HL-60 (cell line): ENCODE measurements at regions not wholly inside any gene's neighbourhood (a gene's known extent, or its start where the extent isn't known, plus 50 kb on each side); places are given as distances from the start of the nearest gene placed in this dataset.

Experiments
- DNase-seq, 2 experiments: peaks; one replicate each; pipeline ENCODE4 v3.0.0-alpha.2; 2010 to 2020; ENCODE audit warnings: low read depth in 1 of 2, low spot score in 1 of 2
- H3K27ac ChIP-seq: fragments of 250-450 bp; sonication (Bioruptor Pico); replicated peaks from 2 replicates; pipeline ENCODE4 v1.5.1; 2020; ENCODE audit warnings: mild to moderate bottlenecking, moderate library complexity
- H3K27me3 ChIP-seq: fragments of 250-450 bp; sonication (Bioruptor Pico); 2 replicates; pipeline ENCODE4 v1.5.1; 2021; ENCODE audit warnings: mild to moderate bottlenecking, moderate library complexity; ENCODE audit not compliant: insufficient read depth, poor library complexity, severe bottlenecking
- H3K4me3 ChIP-seq: replicated peaks from 2 replicates; pipeline ENCODE4 v1.5.1; 2011; ENCODE audit warnings: mild to moderate bottlenecking, control low read depth, low read length; ENCODE audit not compliant: insufficient read depth
- CTCF ChIP-seq: IDR thresholded peaks from one replicate; pipeline ENCODE4 v1.5.1; 2011; ENCODE audit warnings: low read length, control low read depth, inconsistent platforms; ENCODE audit not compliant: insufficient read depth
- GABPA ChIP-seq: IDR thresholded peaks from 2 replicates; pipeline ENCODE4 v1.6.1; 2012; ENCODE audit warnings: low read depth
- POLR2AphosphoS5 ChIP-seq: IDR thresholded peaks from 2 replicates; pipeline ENCODE4 v1.6.1; 2012; ENCODE audit warnings: low read depth
- SPI1 ChIP-seq: IDR thresholded peaks from 2 replicates; pipeline ENCODE4 v1.6.1; 2012; ENCODE audit warnings: low read depth, mild to moderate bottlenecking, borderline replicate concordance
- TF ChIP-seq, protein P1 (sequence below): IDR thresholded peaks from 2 replicates; pipeline ENCODE4 v1.6.1; 2012; ENCODE audit warnings: low read depth; ENCODE audit not compliant: insufficient replicate concordance

- H3K4me3 ChIP-seq: no peak overlapping the region
- H3K27ac ChIP-seq: no peak overlapping the region
- no peaks in the 10 kb centered on the region for H3K27me3 ChIP-seq
- DNase-seq: no peak
- TF ChIP-seq CTCF: no peak
- TF ChIP-seq, protein P1, sequence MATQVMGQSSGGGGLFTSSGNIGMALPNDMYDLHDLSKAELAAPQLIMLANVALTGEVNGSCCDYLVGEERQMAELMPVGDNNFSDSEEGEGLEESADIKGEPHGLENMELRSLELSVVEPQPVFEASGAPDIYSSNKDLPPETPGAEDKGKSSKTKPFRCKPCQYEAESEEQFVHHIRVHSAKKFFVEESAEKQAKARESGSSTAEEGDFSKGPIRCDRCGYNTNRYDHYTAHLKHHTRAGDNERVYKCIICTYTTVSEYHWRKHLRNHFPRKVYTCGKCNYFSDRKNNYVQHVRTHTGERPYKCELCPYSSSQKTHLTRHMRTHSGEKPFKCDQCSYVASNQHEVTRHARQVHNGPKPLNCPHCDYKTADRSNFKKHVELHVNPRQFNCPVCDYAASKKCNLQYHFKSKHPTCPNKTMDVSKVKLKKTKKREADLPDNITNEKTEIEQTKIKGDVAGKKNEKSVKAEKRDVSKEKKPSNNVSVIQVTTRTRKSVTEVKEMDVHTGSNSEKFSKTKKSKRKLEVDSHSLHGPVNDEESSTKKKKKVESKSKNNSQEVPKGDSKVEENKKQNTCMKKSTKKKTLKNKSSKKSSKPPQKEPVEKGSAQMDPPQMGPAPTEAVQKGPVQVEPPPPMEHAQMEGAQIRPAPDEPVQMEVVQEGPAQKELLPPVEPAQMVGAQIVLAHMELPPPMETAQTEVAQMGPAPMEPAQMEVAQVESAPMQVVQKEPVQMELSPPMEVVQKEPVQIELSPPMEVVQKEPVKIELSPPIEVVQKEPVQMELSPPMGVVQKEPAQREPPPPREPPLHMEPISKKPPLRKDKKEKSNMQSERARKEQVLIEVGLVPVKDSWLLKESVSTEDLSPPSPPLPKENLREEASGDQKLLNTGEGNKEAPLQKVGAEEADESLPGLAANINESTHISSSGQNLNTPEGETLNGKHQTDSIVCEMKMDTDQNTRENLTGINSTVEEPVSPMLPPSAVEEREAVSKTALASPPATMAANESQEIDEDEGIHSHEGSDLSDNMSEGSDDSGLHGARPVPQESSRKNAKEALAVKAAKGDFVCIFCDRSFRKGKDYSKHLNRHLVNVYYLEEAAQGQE: no peak
- TF ChIP-seq SPI1: no peak
- no peak for TF ChIP-seq POLR2AphosphoS5
- no peak for TF ChIP-seq GABPA
These were observed 172.1 kb upstream of the ITGA4 start for GRCh38 chr2:181285116-181285515.

DNA sequence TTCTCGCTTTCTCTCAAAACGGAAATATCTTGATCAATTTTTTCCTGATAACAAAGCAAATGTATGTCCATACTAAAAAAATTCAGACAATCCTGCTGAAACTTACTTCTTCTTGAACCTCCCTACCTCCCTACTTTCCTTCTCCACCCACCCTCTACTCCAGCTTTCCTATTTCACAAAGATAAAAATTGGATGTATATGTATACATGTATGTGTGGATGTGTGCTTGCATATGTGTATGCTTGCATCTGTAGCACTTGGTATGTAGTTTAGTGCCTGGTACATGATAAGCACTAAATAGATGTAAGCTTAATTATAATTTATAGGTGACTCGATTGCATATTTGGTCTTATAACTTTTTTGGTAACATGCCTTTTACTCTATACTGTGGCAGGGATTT lies 167.5 kb upstream of the ITGA4 start:
- TF ChIP-seq CTCF (no peak), SPI1 (no peak), GABPA (no peak), POLR2AphosphoS5 (no peak)
- TF ChIP-seq, protein P1: no peak
- no peak for DNase-seq
- no peak overlapping the region for H3K4me3 ChIP-seq
- no peak overlapping the region for H3K27ac ChIP-seq
- no peaks in the 10 kb centered on the region for H3K27me3 ChIP-seq

GRCh38 chr2:181290182-181290581 lies 167.0 kb upstream of the ITGA4 start:
- H3K27me3 ChIP-seq: no peaks in the 10 kb centered on the region
- no peak for TF ChIP-seq SPI1
- TF ChIP-seq, protein P1: no peak
- TF ChIP-seq GABPA: no peak
- TF ChIP-seq CTCF: no peak
- TF ChIP-seq POLR2AphosphoS5: no peak
- DNase-seq: no peak

More at GRCh38 chr2:181290182-181290581, 167.0 kb upstream of the ITGA4 start:
- no peak overlapping the region for H3K27ac ChIP-seq
- H3K4me3 ChIP-seq: no peak overlapping the region
